Colonic mucosa (tissue), 4 donors: ENCODE measurements at regions not wholly inside any gene's neighbourhood (a gene's known extent, or its start where the extent isn't known, plus 50 kb on each side); places are given as distances from the start of the nearest gene placed in this dataset.

Experiments used
- DNase-seq: peaks from one replicate; pipeline ENCODE4 v3.0.0-alpha.2; 2020
- H3K27ac ChIP-seq: fragments of 200-600 bp; one replicate; pipeline ENCODE4 v1.8.0; 2021
- H3K27me3 ChIP-seq: fragments of 200-600 bp; one replicate; pipeline ENCODE4 v1.8.0; 2021
- H3K36me3 ChIP-seq: fragments of 200-600 bp; one replicate; pipeline ENCODE4 v1.8.0; 2021
- H3K4me1 ChIP-seq: fragments of 200-600 bp; one replicate; pipeline ENCODE4 v1.8.0; 2021; ENCODE audit warnings: mild to moderate bottlenecking
- H3K4me3 ChIP-seq: fragments of 200-600 bp; one replicate; pipeline ENCODE4 v1.8.0; 2021
- H3K9ac ChIP-seq, 2 donors: one replicate each; pipeline ENCODE4 v1.7.0; 2013; ENCODE audit warnings: control low read depth in 2 of 2, low read depth in 2 of 2, low read length in 2 of 2
- H3K9me3 ChIP-seq: fragments of 200-600 bp; one replicate; pipeline ENCODE4 v1.8.0; 2021
- intact Hi-C: fragments of 100-400 bp; cut with DNase I; formaldehyde crosslinking; loops from one replicate; pipeline ENCODE4 v1.14.1; 2022
- TF ChIP-seq, protein P1 (sequence below): fragments of 200-600 bp; IDR thresholded peaks from one replicate; pipeline ENCODE4 v1.8.0; 2022; ENCODE audit warnings: antibody characterized with exemption, mild to moderate bottlenecking
- donor health status: healthy.
- donor health status: DM: no; HTN: no; CAD: no.
- donor health status: DM: no; HTN: no; CAD: no.

DNA sequence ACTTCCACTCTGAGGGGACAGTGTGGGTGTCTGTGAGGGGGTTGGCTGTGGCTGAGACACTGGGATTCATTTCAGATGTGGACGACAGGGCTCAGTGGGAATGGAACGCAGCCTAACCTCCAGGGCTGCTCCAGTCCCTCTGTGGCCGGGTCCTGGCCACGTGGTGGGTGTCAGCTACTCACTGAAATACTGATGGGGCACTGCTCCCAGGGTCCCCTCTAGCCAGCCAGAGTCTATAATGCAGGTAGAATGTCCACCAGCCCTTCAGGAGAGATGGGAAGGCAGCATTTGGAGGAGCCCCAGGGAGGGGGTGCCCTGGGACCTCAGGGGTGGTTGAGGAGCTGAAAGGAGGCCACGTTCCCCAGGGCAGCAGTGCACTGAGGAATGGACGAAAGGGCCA, 87.2 kb upstream of the LANCL2 start:
- no peak overlapping the region for H3K4me3 ChIP-seq
- H3K4me1 ChIP-seq = no peaks in the 10 kb centered on the region
- no peaks in the 10 kb centered on the region for H3K9me3 ChIP-seq
- intact Hi-C loops = loop anchor here (5.0 kb wide), 1 partner anchor 314 kb away; no protein-coding TSS in a partner anchor
- TF ChIP-seq, protein P1, sequence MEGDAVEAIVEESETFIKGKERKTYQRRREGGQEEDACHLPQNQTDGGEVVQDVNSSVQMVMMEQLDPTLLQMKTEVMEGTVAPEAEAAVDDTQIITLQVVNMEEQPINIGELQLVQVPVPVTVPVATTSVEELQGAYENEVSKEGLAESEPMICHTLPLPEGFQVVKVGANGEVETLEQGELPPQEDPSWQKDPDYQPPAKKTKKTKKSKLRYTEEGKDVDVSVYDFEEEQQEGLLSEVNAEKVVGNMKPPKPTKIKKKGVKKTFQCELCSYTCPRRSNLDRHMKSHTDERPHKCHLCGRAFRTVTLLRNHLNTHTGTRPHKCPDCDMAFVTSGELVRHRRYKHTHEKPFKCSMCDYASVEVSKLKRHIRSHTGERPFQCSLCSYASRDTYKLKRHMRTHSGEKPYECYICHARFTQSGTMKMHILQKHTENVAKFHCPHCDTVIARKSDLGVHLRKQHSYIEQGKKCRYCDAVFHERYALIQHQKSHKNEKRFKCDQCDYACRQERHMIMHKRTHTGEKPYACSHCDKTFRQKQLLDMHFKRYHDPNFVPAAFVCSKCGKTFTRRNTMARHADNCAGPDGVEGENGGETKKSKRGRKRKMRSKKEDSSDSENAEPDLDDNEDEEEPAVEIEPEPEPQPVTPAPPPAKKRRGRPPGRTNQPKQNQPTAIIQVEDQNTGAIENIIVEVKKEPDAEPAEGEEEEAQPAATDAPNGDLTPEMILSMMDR = no peak
- H3K27ac ChIP-seq = no peak overlapping the region
- no peaks in the 10 kb centered on the region for H3K36me3 ChIP-seq
- no peaks in the 10 kb centered on the region for H3K27me3 ChIP-seq
- DNase-seq = no peak
- no peak overlapping the region for H3K9ac ChIP-seq

DNA sequence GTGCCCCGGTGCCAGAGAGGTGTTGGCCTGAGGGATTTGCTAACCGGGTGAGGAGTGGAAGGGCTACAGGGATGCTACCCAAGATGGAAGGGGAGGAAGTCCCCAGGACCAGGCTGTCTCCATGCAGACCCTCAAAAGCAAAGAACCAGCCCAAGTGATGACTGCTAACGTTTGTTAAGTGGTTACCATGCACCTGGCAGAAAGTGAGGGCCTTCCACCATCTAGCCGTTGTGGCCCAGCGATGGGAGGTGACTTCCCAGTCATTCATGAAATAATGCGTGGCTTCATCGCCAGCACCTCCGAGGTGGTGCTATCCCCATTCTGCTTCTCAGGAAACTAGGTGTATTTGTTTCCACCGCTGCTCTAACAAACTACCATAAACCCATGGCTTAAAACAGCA, 86.8 kb upstream of the LANCL2 start:
- H3K4me3 ChIP-seq = no peak overlapping the region
- TF ChIP-seq, protein P1 = no peak
- no peak overlapping the region for H3K27ac ChIP-seq
- no peak overlapping the region for H3K9ac ChIP-seq
- no peaks in the 10 kb centered on the region for H3K27me3 ChIP-seq
- intact Hi-C loops = loop anchor here (5.0 kb wide), 1 partner anchor 314 kb away; no protein-coding TSS in a partner anchor
- no peaks in the 10 kb centered on the region for H3K9me3 ChIP-seq
- no peak for DNase-seq
- no peaks in the 10 kb centered on the region for H3K4me1 ChIP-seq
- H3K36me3 ChIP-seq = no peaks in the 10 kb centered on the region

DNA sequence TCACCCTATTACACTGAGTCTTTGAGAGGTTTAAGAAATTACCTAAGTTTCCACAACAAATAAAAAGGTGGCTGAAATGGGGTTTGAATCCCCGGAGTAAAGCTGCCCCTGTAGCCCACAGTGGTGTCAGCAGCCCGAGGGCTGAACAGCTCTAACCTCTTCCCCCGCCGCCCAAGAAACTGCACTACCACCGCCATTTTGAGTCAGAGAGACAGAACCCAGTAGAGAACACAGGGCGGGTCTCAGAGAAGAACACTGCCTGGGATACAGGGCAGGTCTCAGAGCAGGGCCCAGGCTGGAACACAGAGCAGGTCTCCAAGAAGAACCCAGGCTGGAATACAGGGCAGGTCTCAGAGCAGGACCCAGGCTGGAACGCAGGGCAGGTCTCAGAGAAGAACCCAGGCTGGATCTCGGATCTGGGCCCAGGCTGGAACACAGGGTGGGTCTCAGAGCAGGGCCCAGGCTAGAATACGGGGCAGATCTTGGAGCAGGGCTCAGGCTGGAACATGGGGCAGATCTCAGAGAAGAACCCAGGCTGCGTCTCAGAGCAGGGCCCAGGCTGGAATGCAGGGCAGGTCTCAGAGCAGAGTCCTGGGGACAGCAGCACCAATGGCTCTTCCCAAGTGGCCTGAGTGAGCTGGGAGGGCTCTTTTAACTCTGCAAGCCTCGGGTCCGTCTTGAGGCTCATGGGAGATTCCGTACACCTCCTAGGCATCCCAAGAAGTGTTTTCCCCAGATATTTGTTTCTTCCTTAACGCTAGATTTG, 85.9 kb upstream of the LANCL2 start:
- TF ChIP-seq, protein P1 = no peak
- no peaks in the 10 kb centered on the region for H3K27me3 ChIP-seq
- no peaks in the 10 kb centered on the region for H3K9me3 ChIP-seq
- H3K36me3 ChIP-seq = no peaks in the 10 kb centered on the region
- intact Hi-C loops = loop anchor here (5.0 kb wide), 1 partner anchor 313 kb away; no protein-coding TSS in a partner anchor
- H3K9ac ChIP-seq = no peak overlapping the region
- no peak for DNase-seq
- H3K27ac ChIP-seq = no peak overlapping the region
- no peak overlapping the region for H3K4me3 ChIP-seq
- H3K4me1 ChIP-seq = no peaks in the 10 kb centered on the region

GRCh38 chr7:55280031-55280454, 85.1 kb upstream of the LANCL2 start:
- Histone ChIP-seq H3K9ac (no peak overlapping the region), H3K9me3 (no peaks in the 10 kb centered on the region), H3K27me3 (no peaks in the 10 kb centered on the region), H3K27ac (no peak overlapping the region), H3K36me3 (no peaks in the 10 kb centered on the region), H3K4me3 (no peak overlapping the region), H3K4me1 (no peaks in the 10 kb centered on the region)
- intact Hi-C loops = loop anchor here (2.0 to 10.0 kb wide), 2 partner anchors 85 to 135 kb away; partner anchors contain the start of gene LANCL2
- peak; percentile 61 for DNase-seq
- TF ChIP-seq, protein P1 = peak; percentile 43

DNA sequence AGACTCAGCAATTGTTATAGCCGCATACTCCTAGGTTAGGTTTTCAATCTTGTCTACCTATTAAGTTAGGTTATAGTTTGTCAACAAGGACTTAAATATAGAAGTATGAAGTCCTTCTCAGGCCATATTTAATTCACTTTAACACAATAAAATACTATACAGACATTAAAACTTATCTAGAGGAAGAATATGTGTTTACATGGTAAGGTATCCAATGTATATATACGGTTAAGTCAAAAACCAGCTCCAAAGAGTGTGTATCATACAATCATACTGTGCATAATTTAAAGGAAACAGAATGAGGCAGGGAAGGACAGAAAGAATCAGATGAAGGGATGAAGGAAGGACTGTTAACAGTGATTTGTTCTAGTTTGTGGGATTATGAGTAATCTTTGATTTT, 79.5 kb upstream of the LANCL2 start:
- no peak overlapping the region for H3K27ac ChIP-seq
- no peaks in the 10 kb centered on the region for H3K9me3 ChIP-seq
- TF ChIP-seq, protein P1 = no peak
- no peaks in the 10 kb centered on the region for H3K27me3 ChIP-seq
- no peak overlapping the region for H3K9ac ChIP-seq
- DNase-seq = no peak
- no peaks in the 10 kb centered on the region for H3K4me1 ChIP-seq
- intact Hi-C loops = loop anchor here (10.0 kb wide), 1 partner anchor 79 kb away; the partner anchor contains the start of gene LANCL2
- H3K36me3 ChIP-seq = no peaks in the 10 kb centered on the region
- no peak overlapping the region for H3K4me3 ChIP-seq
